CD4-positive, CD25-positive, alpha-beta regulatory T cell (primary cell): ENCODE measurements at regions not wholly inside any gene's neighbourhood (a gene's known extent, or its start where the extent isn't known, plus 50 kb on each side); places are given as distances from the start of the nearest gene placed in this dataset.

ENCODE experiments used
- ATAC-seq, 2 donors: fragments of 150-1000 bp; cut with Tn5 transposase; one replicate each; pipeline ENCODE4 v1.10.0; 2021; ENCODE audit warnings: low read depth in 2 of 2, moderate number of reproducible peaks in 2 of 2, moderate library complexity in 1 of 2
- DNase-seq, 3 donors: peaks; one replicate each; pipeline versions ENCODE4 v3.0.0 to v3.0.0-alpha.2; 2012 to 2022; ENCODE audit warnings: mixed read lengths in 1 of 3
- H3K27ac ChIP-seq: one replicate; pipeline ENCODE4 v1.7.0; 2013; ENCODE audit warnings: mild to moderate bottlenecking, low read length; ENCODE audit not compliant: insufficient read depth, poor library complexity, severe bottlenecking
- H3K27me3 ChIP-seq: one replicate; pipeline ENCODE4 v1.7.0; 2013; ENCODE audit warnings: low read length; ENCODE audit not compliant: control insufficient read depth, insufficient read depth
- H3K36me3 ChIP-seq: one replicate; pipeline ENCODE4 v1.7.0; 2013; ENCODE audit warnings: mild to moderate bottlenecking, low read length, moderate library complexity; ENCODE audit not compliant: control insufficient read depth, insufficient read depth
- H3K4me1 ChIP-seq: 2 replicates; pipeline ENCODE4 v1.7.0; 2013; ENCODE audit warnings: mild to moderate bottlenecking, low read length; ENCODE audit not compliant: insufficient read depth, control insufficient read depth, poor library complexity, severe bottlenecking
- H3K4me3 ChIP-seq: one replicate; pipeline ENCODE4 v1.7.0; 2013; ENCODE audit warnings: low read depth, mild to moderate bottlenecking, low read length, moderate library complexity
- H3K9me3 ChIP-seq, 2 experiments: 1 replicate in 1 of 2; 2 replicates in 1 of 2; pipeline ENCODE4 v1.7.0; 2013; ENCODE audit warnings: low read length in 2 of 2, mild to moderate bottlenecking in 1 of 2, moderate library complexity in 1 of 2; ENCODE audit not compliant: control insufficient read depth in 2 of 2
- H3K27ac Mint-ChIP-seq, 3 donors: one replicate each; pipeline ENCODE4 v1.8.0; 2020 to 2022; ENCODE audit warnings: mild to moderate bottlenecking in 3 of 3, mixed read lengths in 3 of 3, moderate library complexity in 2 of 3
- H3K27me3 Mint-ChIP-seq: one replicate; pipeline ENCODE4 v1.8.0; 2022; ENCODE audit warnings: mild to moderate bottlenecking, mixed read lengths
- H3K36me3 Mint-ChIP-seq: one replicate; pipeline ENCODE4 v1.8.0; 2020; ENCODE audit warnings: mixed read lengths
- H3K4me1 Mint-ChIP-seq, 4 donors: one replicate each; pipeline ENCODE4 v1.8.0; 2020 to 2022; ENCODE audit warnings: mixed read lengths in 4 of 4, mild to moderate bottlenecking in 1 of 4
- H3K4me3 Mint-ChIP-seq, 4 donors: one replicate each; pipeline ENCODE4 v1.8.0; 2020 to 2022; ENCODE audit warnings: mild to moderate bottlenecking in 4 of 4, mixed read lengths in 4 of 4, moderate library complexity in 3 of 4
- H3K9me3 Mint-ChIP-seq, 7 donors: one replicate each; pipeline ENCODE4 v1.8.0; 2020 to 2022; ENCODE audit warnings: mixed read lengths in 7 of 7, mild to moderate bottlenecking in 3 of 7, moderate library complexity in 2 of 7

DNA sequence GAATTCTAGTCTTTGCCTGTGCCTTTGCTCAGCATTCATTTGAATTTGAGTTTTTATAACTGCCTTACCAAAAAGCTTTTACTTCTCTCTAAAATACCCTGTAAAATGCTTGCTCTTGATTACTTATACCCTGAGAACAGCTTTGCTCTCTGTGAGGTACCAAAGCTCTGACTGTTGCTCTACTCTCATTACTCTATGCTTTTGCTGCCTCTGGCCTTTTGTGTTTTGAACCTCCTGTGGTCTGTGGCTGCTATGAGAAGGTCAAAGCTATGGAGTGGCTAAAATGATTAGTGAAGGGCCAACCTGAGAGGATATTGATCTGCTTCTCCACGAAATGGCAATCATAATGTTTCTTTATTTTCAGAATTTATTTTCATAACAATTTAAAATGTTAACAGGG, 375.6 kb upstream of the IMPG1 start:
- no peak overlapping the region for H3K27ac Mint-ChIP-seq
- H3K27me3 Mint-ChIP-seq = no peaks in the 10 kb centered on the region
- H3K36me3 Mint-ChIP-seq = no peaks in the 10 kb centered on the region
- H3K4me1 Mint-ChIP-seq = no peaks in the 10 kb centered on the region
- Histone ChIP-seq H3K27ac (no peak overlapping the region), H3K4me1 (no peaks in the 10 kb centered on the region), H3K9me3 (peaks cover 0 to 10% of the 10 kb centered on the region in 2 experiments), H3K36me3 (no peaks in the 10 kb centered on the region), H3K4me3 (no peak overlapping the region), H3K27me3 (no peaks in the 10 kb centered on the region)
- H3K4me3 Mint-ChIP-seq = no peak overlapping the region
- DNase-seq (no peak), ATAC-seq (no peak)
- H3K9me3 Mint-ChIP-seq = peaks cover 1 to 23% (median 8%) of the 10 kb centered on the region in 7 donors

DNA sequence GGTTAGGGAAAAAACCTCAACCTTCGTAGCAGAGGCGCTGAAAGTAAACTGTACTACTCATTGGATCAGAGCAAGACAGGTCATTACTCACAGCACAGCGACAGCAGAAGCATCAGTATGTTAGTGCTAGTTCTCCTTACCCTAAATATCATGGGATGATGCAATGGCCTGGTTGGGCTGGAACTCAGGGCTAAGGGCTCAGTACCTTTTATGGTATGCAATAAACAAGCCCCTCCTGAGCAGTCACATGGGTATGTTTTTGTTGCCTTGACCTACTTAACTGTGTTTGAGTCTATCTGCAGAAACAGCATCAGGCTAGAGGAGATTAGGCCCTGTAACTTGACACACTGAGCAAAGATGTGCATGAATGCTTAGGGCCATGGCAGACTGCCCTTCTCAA, 369.4 kb upstream of the IMPG1 start:
- DNase-seq = no peak
- H3K4me1 Mint-ChIP-seq = no peaks in the 10 kb centered on the region
- Histone ChIP-seq H3K4me3 (no peak overlapping the region), H3K27me3 (no peaks in the 10 kb centered on the region), H3K4me1 (no peaks in the 10 kb centered on the region), H3K9me3 (no peaks in the 10 kb centered on the region), H3K36me3 (no peaks in the 10 kb centered on the region), H3K27ac (no peak overlapping the region)
- H3K36me3 Mint-ChIP-seq = no peaks in the 10 kb centered on the region
- no peak overlapping the region for H3K27ac Mint-ChIP-seq
- no peaks in the 10 kb centered on the region for H3K27me3 Mint-ChIP-seq
- H3K9me3 Mint-ChIP-seq = peaks cover 1 to 12% (median 3%) of the 10 kb centered on the region in 7 donors
- ATAC-seq = no peak
- H3K4me3 Mint-ChIP-seq = no peak overlapping the region

DNA sequence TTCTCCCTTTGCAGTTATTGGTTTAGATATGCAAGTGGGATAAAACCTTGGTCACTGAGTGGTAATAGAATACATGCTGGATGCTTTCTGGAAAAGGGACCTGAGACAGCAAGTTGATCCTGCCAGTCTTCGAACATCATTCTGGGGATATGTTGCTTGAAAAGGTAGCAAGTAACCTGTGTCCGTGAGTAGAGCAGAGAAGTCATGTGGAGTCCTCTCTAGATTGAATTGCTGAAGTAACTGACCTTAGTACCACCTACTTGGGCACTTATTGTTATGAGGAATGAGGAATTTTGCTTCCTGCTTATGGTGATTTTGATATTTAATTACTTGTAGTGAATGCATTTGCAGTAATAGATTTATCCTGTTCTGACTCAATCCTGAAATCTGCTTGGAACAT, 367.3 kb upstream of the IMPG1 start:
- H3K27me3 ChIP-seq = no peaks in the 10 kb centered on the region
- H3K9me3 Mint-ChIP-seq = peaks cover under 1 to 12% (median 3%) of the 10 kb centered on the region in 7 donors
- H3K36me3 ChIP-seq = no peaks in the 10 kb centered on the region
- no peak overlapping the region for H3K4me3 ChIP-seq
- H3K27ac Mint-ChIP-seq = no peak overlapping the region
- H3K9me3 ChIP-seq = no peaks in the 10 kb centered on the region
- H3K4me1 Mint-ChIP-seq = no peaks in the 10 kb centered on the region
- no peak overlapping the region for H3K27ac ChIP-seq
- DNase-seq (no peak), ATAC-seq (no peak)
- no peaks in the 10 kb centered on the region for H3K4me1 ChIP-seq
- no peaks in the 10 kb centered on the region for H3K27me3 Mint-ChIP-seq
- no peak overlapping the region for H3K4me3 Mint-ChIP-seq
- H3K36me3 Mint-ChIP-seq = no peaks in the 10 kb centered on the region

DNA sequence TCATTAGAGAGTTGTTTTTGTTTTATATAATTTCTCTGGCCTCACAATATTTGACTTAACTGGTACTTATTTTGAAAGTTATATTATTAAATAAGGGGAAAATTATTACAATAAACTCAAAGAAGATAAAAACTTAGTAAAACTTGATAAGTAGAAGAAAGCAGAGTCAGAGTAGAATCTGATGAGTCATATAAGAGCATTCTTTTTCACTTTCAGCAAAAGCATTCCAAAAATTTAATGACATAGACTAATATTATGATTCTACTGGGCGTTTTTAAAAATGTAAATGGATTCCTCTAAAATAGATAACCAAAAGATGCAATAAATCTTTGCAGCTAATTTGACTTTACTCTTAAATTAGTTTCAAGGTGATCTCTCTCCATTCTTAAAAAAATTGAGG, 366.3 kb upstream of the IMPG1 start:
- DNase-seq (no peak), ATAC-seq (no peak)
- H3K27me3 ChIP-seq = no peaks in the 10 kb centered on the region
- H3K4me3 ChIP-seq = no peak overlapping the region
- H3K36me3 ChIP-seq = no peaks in the 10 kb centered on the region
- H3K4me3 Mint-ChIP-seq = no peak overlapping the region
- no peaks in the 10 kb centered on the region for H3K9me3 ChIP-seq
- H3K27ac Mint-ChIP-seq = no peak overlapping the region
- no peaks in the 10 kb centered on the region for H3K36me3 Mint-ChIP-seq
- no peaks in the 10 kb centered on the region for H3K4me1 Mint-ChIP-seq
- no peak overlapping the region for H3K27ac ChIP-seq
- H3K4me1 ChIP-seq = no peaks in the 10 kb centered on the region
- H3K9me3 Mint-ChIP-seq = peaks cover 0 to 13% (median 3%) of the 10 kb centered on the region in 7 donors
- H3K27me3 Mint-ChIP-seq = no peaks in the 10 kb centered on the region

DNA sequence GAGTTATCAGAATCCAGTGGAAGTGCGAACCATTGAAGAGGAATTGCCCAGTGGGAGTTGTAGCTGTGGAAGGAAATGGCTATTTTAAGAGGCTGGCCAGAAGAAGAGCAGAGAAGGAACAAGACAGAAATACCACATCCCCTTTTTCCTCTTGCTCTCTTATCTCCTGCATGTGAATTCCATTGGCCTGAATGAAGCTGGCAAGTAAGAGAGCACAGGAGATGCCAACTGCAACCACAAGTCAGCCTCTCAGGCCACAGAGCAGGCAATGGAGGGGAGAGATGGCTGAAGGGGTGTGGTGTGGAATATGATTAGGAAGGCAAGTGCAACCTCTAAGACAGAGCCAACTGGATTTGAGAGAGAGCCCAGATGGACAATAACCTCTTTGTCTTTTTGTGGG, 362.7 kb upstream of the IMPG1 start:
- H3K36me3 ChIP-seq = no peaks in the 10 kb centered on the region
- no peaks in the 10 kb centered on the region for H3K27me3 Mint-ChIP-seq
- ATAC-seq (no peak), DNase-seq (no peak)
- no peaks in the 10 kb centered on the region for H3K4me1 ChIP-seq
- no peak overlapping the region for H3K4me3 ChIP-seq
- peaks cover 0 to 16% (median 4%) of the 10 kb centered on the region in 7 donors for H3K9me3 Mint-ChIP-seq
- no peaks in the 10 kb centered on the region for H3K9me3 ChIP-seq
- H3K4me3 Mint-ChIP-seq = no peak overlapping the region
- H3K36me3 Mint-ChIP-seq = no peaks in the 10 kb centered on the region
- no peak overlapping the region for H3K27ac Mint-ChIP-seq
- H3K27ac ChIP-seq = no peak overlapping the region
- no peaks in the 10 kb centered on the region for H3K27me3 ChIP-seq
- H3K4me1 Mint-ChIP-seq = no peaks in the 10 kb centered on the region

DNA sequence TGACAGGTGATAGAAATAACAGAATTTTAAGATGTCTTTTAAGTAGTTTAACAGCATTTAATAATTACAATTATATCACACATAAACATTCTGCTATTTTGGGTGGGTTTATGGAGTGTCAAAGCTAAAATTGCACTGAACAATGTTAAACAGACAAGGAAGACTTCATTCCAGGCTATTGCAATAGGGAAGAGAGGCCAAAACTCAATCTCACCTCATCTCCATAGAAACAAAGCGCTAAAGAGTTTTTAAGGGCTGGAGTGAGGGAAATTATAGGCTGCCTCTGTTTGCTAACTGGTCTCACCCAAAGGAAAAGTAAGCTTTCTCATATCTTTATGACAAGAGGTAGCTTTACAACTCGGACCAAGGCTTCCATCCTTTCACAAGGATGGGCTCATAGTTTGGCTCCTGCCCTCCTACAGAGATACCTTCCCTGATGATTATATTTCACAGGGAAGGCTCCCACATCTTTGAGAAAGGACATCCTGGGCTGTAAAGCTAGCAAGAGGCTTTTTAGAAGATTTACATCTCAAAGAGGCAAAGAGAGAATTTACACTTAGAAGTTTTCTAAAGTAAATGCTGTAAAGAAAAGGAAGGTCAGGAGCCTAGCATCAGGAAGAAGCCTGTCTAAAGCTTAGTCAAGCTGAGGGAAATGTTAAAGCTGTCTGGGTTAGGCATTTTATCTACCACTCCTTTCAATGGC, 350.2 kb upstream of the IMPG1 start:
- no peak for ATAC-seq
- H3K9me3 ChIP-seq = peaks cover 2 to 7% of the 10 kb centered on the region in 2 experiments
- H3K27ac ChIP-seq = no peak overlapping the region
- H3K27me3 ChIP-seq = no peaks in the 10 kb centered on the region
- no peaks in the 10 kb centered on the region for H3K36me3 ChIP-seq
- no peak overlapping the region for H3K4me3 Mint-ChIP-seq
- H3K4me3 ChIP-seq = no peak overlapping the region
- peaks cover 0 to 12% (median 3%) of the 10 kb centered on the region in 7 donors for H3K9me3 Mint-ChIP-seq
- H3K27me3 Mint-ChIP-seq = no peaks in the 10 kb centered on the region
- H3K27ac Mint-ChIP-seq = no peak overlapping the region
- no peaks in the 10 kb centered on the region for H3K4me1 Mint-ChIP-seq
- no peak for DNase-seq
- H3K4me1 ChIP-seq = no peaks in the 10 kb centered on the region
- no peaks in the 10 kb centered on the region for H3K36me3 Mint-ChIP-seq

DNA sequence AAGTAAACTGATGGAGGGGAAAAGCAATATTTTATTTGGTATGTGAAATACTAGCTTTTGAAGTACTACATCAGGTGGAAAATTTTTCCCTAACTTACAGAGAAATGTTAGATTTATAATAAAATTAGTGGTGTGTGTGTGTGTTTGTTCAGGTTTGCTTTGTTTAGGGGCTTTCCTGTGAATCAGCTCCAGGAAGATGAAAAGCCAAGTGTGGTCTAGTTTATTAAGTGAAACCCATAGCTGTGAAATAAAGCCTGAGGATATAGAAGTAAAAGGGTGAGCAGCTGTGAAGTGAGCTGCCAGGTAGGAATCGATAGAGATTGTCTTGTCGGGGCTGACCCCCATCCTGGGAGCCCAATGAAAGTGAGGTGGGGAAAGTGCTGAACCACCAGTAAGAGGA, 347.6 kb upstream of the IMPG1 start:
- no peaks in the 10 kb centered on the region for H3K27me3 Mint-ChIP-seq
- H3K4me3 ChIP-seq = no peak overlapping the region
- H3K27ac Mint-ChIP-seq = no peak overlapping the region
- H3K4me1 ChIP-seq = no peaks in the 10 kb centered on the region
- H3K27me3 ChIP-seq = no peaks in the 10 kb centered on the region
- no peak overlapping the region for H3K27ac ChIP-seq
- no peaks in the 10 kb centered on the region for H3K36me3 ChIP-seq
- H3K4me3 Mint-ChIP-seq = peak overlapping the region in 1 of 4 donors; percentile 63
- DNase-seq = no peak
- no peak for ATAC-seq
- peaks cover 0 to 6% (median 2%) of the 10 kb centered on the region in 7 donors for H3K9me3 Mint-ChIP-seq
- H3K4me1 Mint-ChIP-seq = no peaks in the 10 kb centered on the region
- peaks cover 0 to 2% of the 10 kb centered on the region in 2 experiments for H3K9me3 ChIP-seq
- H3K36me3 Mint-ChIP-seq = no peaks in the 10 kb centered on the region

DNA sequence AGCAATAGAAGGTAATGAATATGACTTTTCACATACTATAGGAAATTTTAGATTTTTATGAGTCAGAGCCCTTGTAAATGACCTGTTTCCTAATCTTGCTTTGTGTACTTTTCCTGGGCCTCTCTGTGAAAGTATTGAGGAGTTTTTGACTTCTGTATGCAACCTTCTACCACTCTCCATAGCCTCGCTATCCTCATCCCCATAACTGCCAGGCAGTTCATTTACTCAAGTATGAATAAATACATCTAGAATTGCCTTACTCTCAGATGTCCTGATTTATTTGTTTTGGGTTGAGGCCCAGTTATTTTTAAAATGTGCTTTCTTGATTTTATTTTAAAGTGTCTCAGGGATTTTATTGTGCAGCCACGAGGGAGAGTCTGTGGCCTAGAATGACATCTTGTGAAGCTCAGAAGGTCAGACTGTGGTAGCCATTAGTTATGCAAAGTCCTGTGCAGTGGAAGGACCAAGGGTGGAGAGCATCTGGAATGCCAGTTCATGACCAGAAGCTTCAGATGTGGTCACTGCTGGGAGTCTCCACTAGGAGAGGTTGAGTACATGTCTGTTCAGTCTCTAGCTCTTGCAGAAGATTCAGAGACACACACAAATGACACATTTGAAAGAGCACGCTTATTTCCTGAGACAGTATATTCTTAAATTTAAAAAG, 346.2 kb upstream of the IMPG1 start:
- Mint-ChIP-seq H3K36me3 (no peaks in the 10 kb centered on the region), H3K9me3 (peaks cover 0 to 6% (median 2%) of the 10 kb centered on the region in 7 donors), H3K27ac (no peak overlapping the region), H3K4me3 (no peak overlapping the region), H3K27me3 (no peaks in the 10 kb centered on the region), H3K4me1 (no peaks in the 10 kb centered on the region)
- no peak overlapping the region for H3K27ac ChIP-seq
- no peaks in the 10 kb centered on the region for H3K4me1 ChIP-seq
- no peaks in the 10 kb centered on the region for H3K36me3 ChIP-seq
- DNase-seq = no peak
- no peak overlapping the region for H3K4me3 ChIP-seq
- H3K27me3 ChIP-seq = no peaks in the 10 kb centered on the region
- ATAC-seq = no peak
- peaks cover 0 to 2% of the 10 kb centered on the region in 2 experiments for H3K9me3 ChIP-seq
